ENCODE measurements at regions not wholly inside any gene's neighbourhood (a gene's known extent, or its start where the extent isn't known, plus 50 kb on each side); places are given as distances from the start of the nearest gene placed in this dataset.

- no peak overlapping the region for H3K4me3 Mint-ChIP-seq
- Histone ChIP-seq H3K27me3 (ENCODE audit: control insufficient read depth in 1 of 2, insufficient read depth in 2 of 2, low read length in 2 of 2) (no peaks in the 10 kb centered on the region), H3K4me1 (ENCODE audit: insufficient read depth, low read length) (no peaks in the 10 kb centered on the region), H3K36me3 (ENCODE audit: insufficient read depth, low read length) (no peaks in the 10 kb centered on the region), H3K27ac (ENCODE audit: low read depth in 1 of 2, low read length in 2 of 2) (no peak overlapping the region), H3K4me3 (ENCODE audit: low read length) (no peak overlapping the region), H3K9me3 (ENCODE audit: control insufficient read depth in 1 of 2, insufficient read depth in 1 of 2, low read length in 2 of 2) (peaks cover 0 to 3% of the 10 kb centered on the region in 2 experiments)
- POLR2A ChIA-PET, result no interaction called here
- DNase-seq (no peak), ATAC-seq (ENCODE audit: poor library complexity) (no peak)
- H3K9me3 Mint-ChIP-seq, result peaks cover 4% of the 10 kb centered on the region
- H3K36me3 Mint-ChIP-seq (ENCODE audit: low read depth), result no peaks in the 10 kb centered on the region
- no peak overlapping the region for H3K27ac Mint-ChIP-seq
- no peak for TF ChIP-seq CTCF (IDR thresholded peaks at IDR 0.05)
- intact Hi-C loops (cut with DNase I, micrococcal nuclease), result no loop called here
- CTCF ChIA-PET, result no interaction called here
- no peaks in the 10 kb centered on the region for H3K27me3 Mint-ChIP-seq
- no peaks in the 10 kb centered on the region for H3K4me1 Mint-ChIP-seq (ENCODE audit: low read depth)
Observed at GRCh38 chr6:77979204-77979603, 326.4 kb downstream of the MEI4 start.

- no peak overlapping the region for H3K27ac ChIP-seq (ENCODE audit: low read depth in 1 of 2, low read length in 2 of 2)
- ATAC-seq (ENCODE audit: poor library complexity) (no peak), DNase-seq (no peak)
- Mint-ChIP-seq H3K27ac (no peak overlapping the region), H3K4me1 (ENCODE audit: low read depth) (no peaks in the 10 kb centered on the region), H3K36me3 (ENCODE audit: low read depth) (no peaks in the 10 kb centered on the region), H3K27me3 (no peaks in the 10 kb centered on the region), H3K9me3 (peaks cover 16% of the 10 kb centered on the region), H3K4me3 (no peak overlapping the region)
- no peaks in the 10 kb centered on the region for H3K4me1 ChIP-seq (ENCODE audit: insufficient read depth, low read length)
- H3K4me3 ChIP-seq (ENCODE audit: low read length), result no peak overlapping the region
- no peak for TF ChIP-seq CTCF (IDR thresholded peaks at IDR 0.05)
- H3K36me3 ChIP-seq (ENCODE audit: insufficient read depth, low read length), result no peaks in the 10 kb centered on the region
- ChIA-PET CTCF (no interaction called here), POLR2A (no interaction called here)
- intact Hi-C loops (cut with DNase I, micrococcal nuclease), result no loop called here
- no peaks in the 10 kb centered on the region for H3K27me3 ChIP-seq (ENCODE audit: control insufficient read depth in 1 of 2, insufficient read depth in 2 of 2, low read length in 2 of 2)
- peaks cover 5 to 10% of the 10 kb centered on the region in 2 experiments for H3K9me3 ChIP-seq (ENCODE audit: control insufficient read depth in 1 of 2, insufficient read depth in 1 of 2, low read length in 2 of 2)
Observed at GRCh38 chr6:77986380-77987034, 333.7 kb downstream of the MEI4 start.

GRCh38 chr6:77987035-77987384 lies 334.2 kb downstream of the MEI4 start:
- no peak overlapping the region for H3K27ac Mint-ChIP-seq
- intact Hi-C loops (cut with DNase I, micrococcal nuclease), result no loop called here
- ChIA-PET POLR2A (no interaction called here), CTCF (interaction anchor here (0.7 kb wide), 1 partner anchor 10 kb away, joined by 3 read pairs; no protein-coding TSS in a partner anchor)
- Histone ChIP-seq H3K9me3 (ENCODE audit: control insufficient read depth in 1 of 2, insufficient read depth in 1 of 2, low read length in 2 of 2) (peaks cover 5 to 10% of the 10 kb centered on the region in 2 experiments), H3K27ac (ENCODE audit: low read depth in 1 of 2, low read length in 2 of 2) (no peak overlapping the region), H3K27me3 (ENCODE audit: control insufficient read depth in 1 of 2, insufficient read depth in 2 of 2, low read length in 2 of 2) (no peaks in the 10 kb centered on the region), H3K36me3 (ENCODE audit: insufficient read depth, low read length) (no peaks in the 10 kb centered on the region), H3K4me3 (ENCODE audit: low read length) (no peak overlapping the region), H3K4me1 (ENCODE audit: insufficient read depth, low read length) (no peaks in the 10 kb centered on the region)
- no peak for TF ChIP-seq CTCF (IDR thresholded peaks at IDR 0.05)
- no peaks in the 10 kb centered on the region for H3K36me3 Mint-ChIP-seq (ENCODE audit: low read depth)
- H3K27me3 Mint-ChIP-seq, result no peaks in the 10 kb centered on the region
- DNase-seq (no peak), ATAC-seq (ENCODE audit: poor library complexity) (no peak)
- H3K4me1 Mint-ChIP-seq (ENCODE audit: low read depth), result no peaks in the 10 kb centered on the region
- H3K4me3 Mint-ChIP-seq, result no peak overlapping the region
- peaks cover 14% of the 10 kb centered on the region for H3K9me3 Mint-ChIP-seq

All from CD4-positive, alpha-beta T cell (primary cell).